ENCODE measurements at regions not wholly inside any gene's neighbourhood (a gene's known extent, or its start where the extent isn't known, plus 50 kb on each side); places are given as distances from the start of the nearest gene placed in this dataset.

- TF ChIP-seq, protein P1, sequence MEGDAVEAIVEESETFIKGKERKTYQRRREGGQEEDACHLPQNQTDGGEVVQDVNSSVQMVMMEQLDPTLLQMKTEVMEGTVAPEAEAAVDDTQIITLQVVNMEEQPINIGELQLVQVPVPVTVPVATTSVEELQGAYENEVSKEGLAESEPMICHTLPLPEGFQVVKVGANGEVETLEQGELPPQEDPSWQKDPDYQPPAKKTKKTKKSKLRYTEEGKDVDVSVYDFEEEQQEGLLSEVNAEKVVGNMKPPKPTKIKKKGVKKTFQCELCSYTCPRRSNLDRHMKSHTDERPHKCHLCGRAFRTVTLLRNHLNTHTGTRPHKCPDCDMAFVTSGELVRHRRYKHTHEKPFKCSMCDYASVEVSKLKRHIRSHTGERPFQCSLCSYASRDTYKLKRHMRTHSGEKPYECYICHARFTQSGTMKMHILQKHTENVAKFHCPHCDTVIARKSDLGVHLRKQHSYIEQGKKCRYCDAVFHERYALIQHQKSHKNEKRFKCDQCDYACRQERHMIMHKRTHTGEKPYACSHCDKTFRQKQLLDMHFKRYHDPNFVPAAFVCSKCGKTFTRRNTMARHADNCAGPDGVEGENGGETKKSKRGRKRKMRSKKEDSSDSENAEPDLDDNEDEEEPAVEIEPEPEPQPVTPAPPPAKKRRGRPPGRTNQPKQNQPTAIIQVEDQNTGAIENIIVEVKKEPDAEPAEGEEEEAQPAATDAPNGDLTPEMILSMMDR (IDR thresholded peaks at IDR 0.05) = no peak
- TF ChIP-seq POLR2A (IDR thresholded peaks at IDR 0.05) (no peak), POLR2AphosphoS5 (IDR thresholded peaks at IDR 0.05) (no peak)
Measured at GRCh38 chr2:47641366-47641765, 70.6 kb upstream of the KCNK12 start.
